ENCODE measurements at regions not wholly inside any gene's neighbourhood (a gene's known extent, or its start where the extent isn't known, plus 50 kb on each side); places are given as distances from the start of the nearest gene placed in this dataset.
"Not testable (repeated sequence)": the region's sequence is repeated elsewhere in the genome, so short reads cannot be mapped to it uniquely, and the experiment has no call there.

DNA sequence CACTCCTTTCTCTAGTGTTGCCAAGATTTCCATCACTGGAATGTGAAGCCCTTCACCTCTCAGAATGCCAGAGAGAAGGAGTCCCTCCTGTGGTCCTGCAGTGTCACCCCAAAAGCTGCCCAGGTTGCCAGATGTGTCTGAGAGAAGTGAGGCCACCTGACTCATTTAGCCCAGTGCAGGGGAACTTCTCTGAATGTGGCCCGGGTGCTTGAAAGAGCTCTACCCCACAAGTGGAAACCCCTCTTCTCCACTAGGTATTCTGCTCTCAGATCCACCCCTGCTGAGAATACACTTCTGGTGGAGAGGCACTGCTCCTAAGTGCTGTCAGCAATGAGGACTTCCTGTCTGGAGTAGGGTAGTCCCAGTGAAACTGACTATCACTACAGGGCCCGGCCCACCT, 334.8 kb downstream of the ANAPC1 start:
- not testable (repeated sequence) for H3K23me2 ChIP-seq (ENCODE audit: insufficient read length, low read depth, low read length, poor library complexity, severe bottlenecking); H3K27ac Mint-ChIP-seq; H3K23ac ChIP-seq (ENCODE audit: insufficient read length, low read depth, low read length); H2BK5ac ChIP-seq (ENCODE audit: insufficient read length, low read length); H4K20me1 ChIP-seq (ENCODE audit: control insufficient read depth, insufficient read depth, insufficient read length); H3K27me3 ChIP-seq (ENCODE audit: insufficient read depth, low read length); H4K91ac ChIP-seq (ENCODE audit: insufficient read length, low read depth, low read length); H2AK5ac ChIP-seq (ENCODE audit: insufficient read length, low read length); H4K8ac ChIP-seq (replicated peaks; ENCODE audit: insufficient read length, low read depth, low read length); H3K9me3 ChIP-seq (ENCODE audit: control insufficient read depth, low read depth, low read length); H2BK20ac ChIP-seq (ENCODE audit: low read depth, low read length, poor library complexity, severe bottlenecking); H2BK120ac ChIP-seq (ENCODE audit: low read depth, low read length, poor library complexity, severe bottlenecking); H3K9me3 Mint-ChIP-seq; H2BK15ac ChIP-seq (ENCODE audit: low read depth, low read length); H3K9ac ChIP-seq (ENCODE audit: extremely low read depth, insufficient read length, low read length); H3K56ac ChIP-seq (ENCODE audit: insufficient read length, low read depth, low read length); H4K5ac ChIP-seq (ENCODE audit: insufficient read length, low read depth, low read length); H3K4me1 Mint-ChIP-seq; H3K14ac ChIP-seq (ENCODE audit: insufficient read depth, low read length); DNase-seq; H3K27ac ChIP-seq (ENCODE audit: insufficient read length, low read depth, low read length); H3K4me1 ChIP-seq (ENCODE audit: insufficient read depth, low read length); H3K27me3 Mint-ChIP-seq (ENCODE audit: low read depth); H3K79me2 ChIP-seq (ENCODE audit: insufficient read depth, low read length); H3K4ac ChIP-seq (ENCODE audit: low read depth, low read length); H3K18ac ChIP-seq (ENCODE audit: insufficient read length, low read depth, low read length); H3K36me3 Mint-ChIP-seq (ENCODE audit: insufficient read depth in 1 of 3, low read depth in 3 of 3); H3K4me3 Mint-ChIP-seq; H3K79me1 ChIP-seq (ENCODE audit: insufficient read depth, low read depth, low read length, poor library complexity, severe bottlenecking); H2BK12ac ChIP-seq (ENCODE audit: insufficient read length, low read depth, low read length); H2AFZ ChIP-seq (ENCODE audit: low read length); H3T11ph ChIP-seq (ENCODE audit: low read length); H3K4me2 ChIP-seq (ENCODE audit: insufficient read depth, insufficient read length, low read length)
- no CpG with 5 or more reads among the region's 2 CpGs for WGBS (ENCODE audit: extremely low coverage, insufficient read length, low lambda C conversion rate)

DNA sequence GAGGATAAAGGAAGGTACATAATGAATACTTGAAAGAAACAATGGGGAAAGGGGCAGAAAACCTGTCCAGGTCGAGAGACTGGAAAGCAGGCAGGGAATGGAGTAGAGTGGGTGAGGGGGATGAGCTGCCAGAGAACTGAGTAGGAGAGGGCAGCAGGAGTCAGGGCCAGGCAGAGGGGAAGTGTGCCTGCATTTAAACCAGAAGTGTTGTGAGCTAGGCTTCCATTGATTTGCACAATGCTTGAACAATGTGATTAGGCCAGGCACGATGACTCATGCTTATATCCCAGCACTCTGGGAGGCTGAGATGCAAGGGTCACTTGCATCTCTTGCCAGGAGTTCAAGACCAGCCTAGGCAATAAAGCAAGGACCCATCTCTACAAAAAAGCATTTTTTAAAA, 332.6 kb downstream of the ANAPC1 start:
- H4K8ac ChIP-seq (replicated peaks; ENCODE audit: insufficient read length, low read depth, low read length); H3K23me2 ChIP-seq (ENCODE audit: insufficient read length, low read depth, low read length, poor library complexity, severe bottlenecking); H3K27me3 Mint-ChIP-seq (ENCODE audit: low read depth); H3K36me3 Mint-ChIP-seq (ENCODE audit: insufficient read depth in 1 of 3, low read depth in 3 of 3); H2BK5ac ChIP-seq (ENCODE audit: insufficient read length, low read length); H2AFZ ChIP-seq (ENCODE audit: low read length); H4K5ac ChIP-seq (ENCODE audit: insufficient read length, low read depth, low read length); H4K91ac ChIP-seq (ENCODE audit: insufficient read length, low read depth, low read length); H2BK12ac ChIP-seq (ENCODE audit: insufficient read length, low read depth, low read length); H2BK20ac ChIP-seq (ENCODE audit: low read depth, low read length, poor library complexity, severe bottlenecking); H3K79me1 ChIP-seq (ENCODE audit: insufficient read depth, low read depth, low read length, poor library complexity, severe bottlenecking); H3K9ac ChIP-seq (ENCODE audit: extremely low read depth, insufficient read length, low read length); H3K4me3 Mint-ChIP-seq; H3K4me1 ChIP-seq (ENCODE audit: insufficient read depth, low read length); H3K18ac ChIP-seq (ENCODE audit: insufficient read length, low read depth, low read length); H3K4ac ChIP-seq (ENCODE audit: low read depth, low read length); H3K4me1 Mint-ChIP-seq; H3K9me3 ChIP-seq (ENCODE audit: control insufficient read depth, low read depth, low read length); H2BK120ac ChIP-seq (ENCODE audit: low read depth, low read length, poor library complexity, severe bottlenecking); H3K56ac ChIP-seq (ENCODE audit: insufficient read length, low read depth, low read length); H3K23ac ChIP-seq (ENCODE audit: insufficient read length, low read depth, low read length); H4K20me1 ChIP-seq (ENCODE audit: control insufficient read depth, insufficient read depth, insufficient read length); H3K27ac ChIP-seq (ENCODE audit: insufficient read length, low read depth, low read length); H3T11ph ChIP-seq (ENCODE audit: low read length); H2AK5ac ChIP-seq (ENCODE audit: insufficient read length, low read length); H3K27me3 ChIP-seq (ENCODE audit: insufficient read depth, low read length); H3K9me3 Mint-ChIP-seq; DNase-seq; H3K4me2 ChIP-seq (ENCODE audit: insufficient read depth, insufficient read length, low read length); H2BK15ac ChIP-seq (ENCODE audit: low read depth, low read length); H3K14ac ChIP-seq (ENCODE audit: insufficient read depth, low read length); H3K27ac Mint-ChIP-seq; H3K79me2 ChIP-seq (ENCODE audit: insufficient read depth, low read length): not testable (repeated sequence)
- no CpG with 5 or more reads among the region's 2 CpGs for WGBS (ENCODE audit: extremely low coverage, insufficient read length, low lambda C conversion rate)

GRCh38 chr2:111552625-111553024, 331.4 kb downstream of the ANAPC1 start:
- H2BK15ac ChIP-seq (ENCODE audit: low read depth, low read length); H3K36me3 Mint-ChIP-seq (ENCODE audit: insufficient read depth in 1 of 3, low read depth in 3 of 3); H2AFZ ChIP-seq (ENCODE audit: low read length); H3K27ac Mint-ChIP-seq; H4K8ac ChIP-seq (replicated peaks; ENCODE audit: insufficient read length, low read depth, low read length); H3K27ac ChIP-seq (ENCODE audit: insufficient read length, low read depth, low read length); H3K4me3 Mint-ChIP-seq; H3K4me2 ChIP-seq (ENCODE audit: insufficient read depth, insufficient read length, low read length); DNase-seq; H3T11ph ChIP-seq (ENCODE audit: low read length); H3K4me1 Mint-ChIP-seq; H3K18ac ChIP-seq (ENCODE audit: insufficient read length, low read depth, low read length); H3K9me3 ChIP-seq (ENCODE audit: control insufficient read depth, low read depth, low read length); H2BK12ac ChIP-seq (ENCODE audit: insufficient read length, low read depth, low read length); H3K4ac ChIP-seq (ENCODE audit: low read depth, low read length); H3K9ac ChIP-seq (ENCODE audit: extremely low read depth, insufficient read length, low read length); H3K79me1 ChIP-seq (ENCODE audit: insufficient read depth, low read depth, low read length, poor library complexity, severe bottlenecking); H2BK20ac ChIP-seq (ENCODE audit: low read depth, low read length, poor library complexity, severe bottlenecking); H3K23me2 ChIP-seq (ENCODE audit: insufficient read length, low read depth, low read length, poor library complexity, severe bottlenecking); H3K14ac ChIP-seq (ENCODE audit: insufficient read depth, low read length); H4K91ac ChIP-seq (ENCODE audit: insufficient read length, low read depth, low read length); H3K23ac ChIP-seq (ENCODE audit: insufficient read length, low read depth, low read length); H3K79me2 ChIP-seq (ENCODE audit: insufficient read depth, low read length); H2AK5ac ChIP-seq (ENCODE audit: insufficient read length, low read length); H3K56ac ChIP-seq (ENCODE audit: insufficient read length, low read depth, low read length); H3K27me3 ChIP-seq (ENCODE audit: insufficient read depth, low read length); H2BK120ac ChIP-seq (ENCODE audit: low read depth, low read length, poor library complexity, severe bottlenecking); H4K5ac ChIP-seq (ENCODE audit: insufficient read length, low read depth, low read length); H3K4me1 ChIP-seq (ENCODE audit: insufficient read depth, low read length); H4K20me1 ChIP-seq (ENCODE audit: control insufficient read depth, insufficient read depth, insufficient read length); H3K9me3 Mint-ChIP-seq; H2BK5ac ChIP-seq (ENCODE audit: insufficient read length, low read length); H3K27me3 Mint-ChIP-seq (ENCODE audit: low read depth): not testable (repeated sequence)
- WGBS (ENCODE audit: extremely low coverage, insufficient read length, low lambda C conversion rate) = no CpG with 5 or more reads among the region's 9 CpGs

Measured in H9 (cell line).